WTC11 (cell line): ENCODE measurements at regions not wholly inside any gene's neighbourhood (a gene's known extent, or its start where the extent isn't known, plus 50 kb on each side); places are given as distances from the start of the nearest gene placed in this dataset.
"Not testable (repeated sequence)": the region's sequence is repeated elsewhere in the genome, so short reads cannot be mapped to it uniquely, and the experiment has no call there.

ENCODE experiments used
- ATAC-seq: fragments of 200-7000 bp; cut with Tn5 transposase; 2 replicates; pipeline ENCODE4 v1.10.0; 2021; ENCODE audit warnings: mild to moderate bottlenecking, moderate library complexity
- CTCF ChIA-PET: fragments of 300-600 bp; sonication (Branson Sonifier 250); formaldehyde crosslinking; loops from one replicate; lab custom pipeline; 2021; ENCODE audit warnings: antibody characterized with exemption; lab: Charles Lee
- POLR2A ChIA-PET: fragments of 350-600 bp; sonication (Branson Sonifier 250); formaldehyde crosslinking; loops from one replicate; lab custom pipeline; 2021; ENCODE audit warnings: antibody characterized with exemption; lab: Charles Lee
- DNase-seq: peaks from one replicate; pipeline ENCODE4 v3.0.0; 2021; ENCODE audit warnings: low spot score
- H3K27ac Mint-ChIP-seq: 2 replicates; pipeline ENCODE4 v1.8.0; 2021; ENCODE audit warnings: mixed read lengths
- H3K27me3 Mint-ChIP-seq: 2 replicates; pipeline ENCODE4 v1.8.0; 2021; ENCODE audit warnings: low read depth, mild to moderate bottlenecking, moderate library complexity, mixed read lengths
- H3K36me3 Mint-ChIP-seq: 2 replicates; pipeline ENCODE4 v1.8.0; 2021; ENCODE audit warnings: mixed read lengths
- H3K4me1 Mint-ChIP-seq: 2 replicates; pipeline ENCODE4 v1.8.0; 2022; ENCODE audit warnings: mixed read lengths
- H3K4me3 Mint-ChIP-seq: 2 replicates; pipeline ENCODE4 v1.8.0; 2021; ENCODE audit warnings: mild to moderate bottlenecking, moderate library complexity, mixed read lengths
- H3K9me3 Mint-ChIP-seq: 2 replicates; pipeline ENCODE4 v1.8.0; 2021; ENCODE audit warnings: mixed read lengths
- FOXP1 ChIP-seq: sonication (generic); formaldehyde crosslinking; IDR thresholded peaks from 2 replicates; pipeline ENCODE4 v1.8.0; 2022; ENCODE audit warnings: missing genetic modification reagents, mild to moderate bottlenecking, moderate library complexity, borderline replicate concordance
- GABPB1 ChIP-seq: sonication (generic); formaldehyde crosslinking; IDR thresholded peaks from 2 replicates; pipeline ENCODE4 v1.8.1; 2023; ENCODE audit warnings: mild to moderate bottlenecking, missing genetic modification reagents
- NR2C2 ChIP-seq: sonication (generic); formaldehyde crosslinking; IDR thresholded peaks from 2 replicates; pipeline ENCODE4 v1.8.0; 2022; ENCODE audit warnings: mild to moderate bottlenecking, missing genetic modification reagents
- OVOL2 ChIP-seq: fragments of 250-450 bp; sonication (Bioruptor Pico); IDR thresholded peaks from 2 replicates; pipeline ENCODE4 v1.9.0; 2021; ENCODE audit warnings: mild to moderate bottlenecking, borderline replicate concordance
- SP1 ChIP-seq: sonication (generic); formaldehyde crosslinking; conservative IDR thresholded peaks from 2 replicates; pipeline ENCODE4 v1.8.1; 2022; ENCODE audit warnings: missing genetic modification reagents
- TCF7 ChIP-seq: sonication (generic); formaldehyde crosslinking; IDR thresholded peaks from 2 replicates; pipeline ENCODE4 v1.8.0; 2022; ENCODE audit warnings: mild to moderate bottlenecking, low read depth, missing genetic modification reagents, moderate library complexity
- ZNF138 ChIP-seq: sonication (generic); formaldehyde crosslinking; conservative IDR thresholded peaks from 2 replicates; pipeline ENCODE4 v1.8.1; 2022; ENCODE audit warnings: mild to moderate bottlenecking, moderate library complexity, missing genetic modification reagents
- ZNF396 ChIP-seq: fragments of 250-450 bp; sonication (Bioruptor Pico); IDR thresholded peaks from 2 replicates; pipeline ENCODE4 v1.8.0; 2021; ENCODE audit warnings: mild to moderate bottlenecking, moderate library complexity, borderline replicate concordance
- ZNF423 ChIP-seq: fragments of 250-450 bp; sonication (Bioruptor Pico); IDR thresholded peaks from 2 replicates; pipeline ENCODE4 v2.1.2; 2022; ENCODE audit warnings: mild to moderate bottlenecking, moderate library complexity
- TF ChIP-seq, protein P1 (sequence below): sonication (generic); formaldehyde crosslinking; IDR thresholded peaks from 2 replicates; pipeline ENCODE4 v1.8.1; 2022; ENCODE audit warnings: missing genetic modification reagents, borderline replicate concordance
- TF ChIP-seq, protein P2 (sequence below): sonication (generic); formaldehyde crosslinking; IDR thresholded peaks from 2 replicates; pipeline ENCODE4 v1.8.0; 2022; ENCODE audit warnings: missing genetic modification reagents
- TF ChIP-seq, protein P3 (sequence below): sonication (generic); formaldehyde crosslinking; IDR thresholded peaks from 2 replicates; pipeline ENCODE4 v1.8.0; 2023; ENCODE audit warnings: missing genetic modification reagents, mild to moderate bottlenecking, borderline replicate concordance
- TF ChIP-seq, protein P4 (sequence below): sonication (generic); formaldehyde crosslinking; IDR thresholded peaks from 2 replicates; pipeline ENCODE4 v1.8.0; 2022; ENCODE audit warnings: mild to moderate bottlenecking, missing genetic modification reagents
- TF ChIP-seq, protein P5 (sequence below): sonication (generic); formaldehyde crosslinking; IDR thresholded peaks from 2 replicates; pipeline ENCODE4 v1.8.1; 2023; ENCODE audit warnings: mild to moderate bottlenecking, missing genetic modification reagents

DNA sequence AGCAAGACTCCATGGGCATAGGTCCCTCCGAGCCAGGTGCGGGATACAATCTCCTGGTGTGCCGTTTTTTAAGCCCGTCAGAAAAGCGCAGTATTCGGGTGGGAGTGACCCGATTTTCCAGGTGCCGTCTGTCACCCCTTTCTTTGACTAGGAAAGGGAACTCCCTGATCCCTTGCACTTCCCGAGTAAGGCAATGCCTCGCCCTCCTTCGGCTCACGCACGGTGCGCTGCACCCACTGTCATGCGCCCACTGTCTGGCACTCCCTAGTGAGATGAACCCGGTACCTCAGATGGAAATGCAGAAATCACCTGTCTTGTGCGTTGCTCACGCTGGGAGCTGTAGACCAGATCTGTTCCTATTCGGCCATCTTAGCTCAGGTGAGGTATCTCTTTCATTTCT, 344.1 kb upstream of the ZNF32 start:
- H3K27ac Mint-ChIP-seq, H3K4me1 Mint-ChIP-seq, CTCF ChIA-PET, ATAC-seq, POLR2A ChIA-PET, DNase-seq, H3K4me3 Mint-ChIP-seq: not testable (repeated sequence)
- Mint-ChIP-seq H3K36me3 (peaks cover 40% of the 10 kb centered on the region), H3K9me3 (peaks cover 71% of the 10 kb centered on the region), H3K27me3 (peaks cover 12% of the 10 kb centered on the region)

DNA sequence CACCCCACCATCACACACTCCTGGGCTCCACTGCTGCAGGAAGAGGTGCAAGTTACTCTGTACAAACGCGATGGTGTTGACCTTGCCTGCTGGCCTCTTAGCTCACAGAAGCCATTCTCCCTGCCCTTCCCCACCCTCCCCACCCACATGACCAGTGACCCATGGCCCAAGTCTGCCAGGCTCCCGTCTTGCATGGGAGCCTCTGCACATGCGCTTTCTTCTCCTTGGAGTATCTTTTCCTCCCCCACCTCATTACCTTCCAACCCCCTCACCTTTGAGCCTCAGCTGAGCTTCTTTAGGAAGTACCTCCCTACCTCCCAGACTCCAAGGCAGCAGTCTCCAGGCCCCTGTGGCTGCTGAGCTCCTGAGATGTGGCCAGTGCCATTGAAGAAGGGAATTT, 337.7 kb upstream of the ZNF32 start:
- TF ChIP-seq ZNF423 (CRISPR knock-in tag): no peak
- TF ChIP-seq SP1: no peak
- no peak for TF ChIP-seq ZNF396
- no peak for TF ChIP-seq FOXP1 (CRISPR knock-in tag)
- TF ChIP-seq, protein P1, sequence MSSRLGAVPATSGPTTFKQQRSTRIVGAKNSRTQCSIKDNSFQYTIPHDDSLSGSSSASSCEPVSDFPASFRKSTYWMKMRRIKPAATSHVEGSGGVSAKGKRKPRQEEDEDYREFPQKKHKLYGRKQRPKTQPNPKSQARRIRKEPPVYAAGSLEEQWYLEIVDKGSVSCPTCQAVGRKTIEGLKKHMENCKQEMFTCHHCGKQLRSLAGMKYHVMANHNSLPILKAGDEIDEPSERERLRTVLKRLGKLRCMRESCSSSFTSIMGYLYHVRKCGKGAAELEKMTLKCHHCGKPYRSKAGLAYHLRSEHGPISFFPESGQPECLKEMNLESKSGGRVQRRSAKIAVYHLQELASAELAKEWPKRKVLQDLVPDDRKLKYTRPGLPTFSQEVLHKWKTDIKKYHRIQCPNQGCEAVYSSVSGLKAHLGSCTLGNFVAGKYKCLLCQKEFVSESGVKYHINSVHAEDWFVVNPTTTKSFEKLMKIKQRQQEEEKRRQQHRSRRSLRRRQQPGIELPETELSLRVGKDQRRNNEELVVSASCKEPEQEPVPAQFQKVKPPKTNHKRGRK (CRISPR knock-in tag): no peak
- TF ChIP-seq, protein P2, sequence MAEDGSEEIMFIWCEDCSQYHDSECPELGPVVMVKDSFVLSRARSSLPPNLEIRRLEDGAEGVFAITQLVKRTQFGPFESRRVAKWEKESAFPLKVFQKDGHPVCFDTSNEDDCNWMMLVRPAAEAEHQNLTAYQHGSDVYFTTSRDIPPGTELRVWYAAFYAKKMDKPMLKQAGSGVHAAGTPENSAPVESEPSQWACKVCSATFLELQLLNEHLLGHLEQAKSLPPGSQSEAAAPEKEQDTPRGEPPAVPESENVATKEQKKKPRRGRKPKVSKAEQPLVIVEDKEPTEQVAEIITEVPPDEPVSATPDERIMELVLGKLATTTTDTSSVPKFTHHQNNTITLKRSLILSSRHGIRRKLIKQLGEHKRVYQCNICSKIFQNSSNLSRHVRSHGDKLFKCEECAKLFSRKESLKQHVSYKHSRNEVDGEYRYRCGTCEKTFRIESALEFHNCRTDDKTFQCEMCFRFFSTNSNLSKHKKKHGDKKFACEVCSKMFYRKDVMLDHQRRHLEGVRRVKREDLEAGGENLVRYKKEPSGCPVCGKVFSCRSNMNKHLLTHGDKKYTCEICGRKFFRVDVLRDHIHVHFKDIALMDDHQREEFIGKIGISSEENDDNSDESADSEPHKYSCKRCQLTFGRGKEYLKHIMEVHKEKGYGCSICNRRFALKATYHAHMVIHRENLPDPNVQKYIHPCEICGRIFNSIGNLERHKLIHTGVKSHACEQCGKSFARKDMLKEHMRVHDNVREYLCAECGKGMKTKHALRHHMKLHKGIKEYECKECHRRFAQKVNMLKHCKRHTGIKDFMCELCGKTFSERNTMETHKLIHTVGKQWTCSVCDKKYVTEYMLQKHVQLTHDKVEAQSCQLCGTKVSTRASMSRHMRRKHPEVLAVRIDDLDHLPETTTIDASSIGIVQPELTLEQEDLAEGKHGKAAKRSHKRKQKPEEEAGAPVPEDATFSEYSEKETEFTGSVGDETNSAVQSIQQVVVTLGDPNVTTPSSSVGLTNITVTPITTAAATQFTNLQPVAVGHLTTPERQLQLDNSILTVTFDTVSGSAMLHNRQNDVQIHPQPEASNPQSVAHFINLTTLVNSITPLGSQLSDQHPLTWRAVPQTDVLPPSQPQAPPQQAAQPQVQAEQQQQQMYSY: no peak
- TF ChIP-seq GABPB1 (CRISPR knock-in tag): no peak
- no peak for TF ChIP-seq OVOL2 (CRISPR knock-in tag)
- TF ChIP-seq NR2C2 (CRISPR knock-in tag): no peak
- TF ChIP-seq, protein P3, sequence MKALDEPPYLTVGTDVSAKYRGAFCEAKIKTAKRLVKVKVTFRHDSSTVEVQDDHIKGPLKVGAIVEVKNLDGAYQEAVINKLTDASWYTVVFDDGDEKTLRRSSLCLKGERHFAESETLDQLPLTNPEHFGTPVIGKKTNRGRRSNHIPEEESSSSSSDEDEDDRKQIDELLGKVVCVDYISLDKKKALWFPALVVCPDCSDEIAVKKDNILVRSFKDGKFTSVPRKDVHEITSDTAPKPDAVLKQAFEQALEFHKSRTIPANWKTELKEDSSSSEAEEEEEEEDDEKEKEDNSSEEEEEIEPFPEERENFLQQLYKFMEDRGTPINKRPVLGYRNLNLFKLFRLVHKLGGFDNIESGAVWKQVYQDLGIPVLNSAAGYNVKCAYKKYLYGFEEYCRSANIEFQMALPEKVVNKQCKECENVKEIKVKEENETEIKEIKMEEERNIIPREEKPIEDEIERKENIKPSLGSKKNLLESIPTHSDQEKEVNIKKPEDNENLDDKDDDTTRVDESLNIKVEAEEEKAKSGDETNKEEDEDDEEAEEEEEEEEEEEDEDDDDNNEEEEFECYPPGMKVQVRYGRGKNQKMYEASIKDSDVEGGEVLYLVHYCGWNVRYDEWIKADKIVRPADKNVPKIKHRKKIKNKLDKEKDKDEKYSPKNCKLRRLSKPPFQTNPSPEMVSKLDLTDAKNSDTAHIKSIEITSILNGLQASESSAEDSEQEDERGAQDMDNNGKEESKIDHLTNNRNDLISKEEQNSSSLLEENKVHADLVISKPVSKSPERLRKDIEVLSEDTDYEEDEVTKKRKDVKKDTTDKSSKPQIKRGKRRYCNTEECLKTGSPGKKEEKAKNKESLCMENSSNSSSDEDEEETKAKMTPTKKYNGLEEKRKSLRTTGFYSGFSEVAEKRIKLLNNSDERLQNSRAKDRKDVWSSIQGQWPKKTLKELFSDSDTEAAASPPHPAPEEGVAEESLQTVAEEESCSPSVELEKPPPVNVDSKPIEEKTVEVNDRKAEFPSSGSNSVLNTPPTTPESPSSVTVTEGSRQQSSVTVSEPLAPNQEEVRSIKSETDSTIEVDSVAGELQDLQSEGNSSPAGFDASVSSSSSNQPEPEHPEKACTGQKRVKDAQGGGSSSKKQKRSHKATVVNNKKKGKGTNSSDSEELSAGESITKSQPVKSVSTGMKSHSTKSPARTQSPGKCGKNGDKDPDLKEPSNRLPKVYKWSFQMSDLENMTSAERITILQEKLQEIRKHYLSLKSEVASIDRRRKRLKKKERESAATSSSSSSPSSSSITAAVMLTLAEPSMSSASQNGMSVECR (CRISPR knock-in tag): no peak
- no peak for TF ChIP-seq ZNF138 (CRISPR knock-in tag)
- TF ChIP-seq, protein P4, sequence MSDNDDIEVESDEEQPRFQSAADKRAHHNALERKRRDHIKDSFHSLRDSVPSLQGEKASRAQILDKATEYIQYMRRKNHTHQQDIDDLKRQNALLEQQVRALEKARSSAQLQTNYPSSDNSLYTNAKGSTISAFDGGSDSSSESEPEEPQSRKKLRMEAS (CRISPR knock-in tag): no peak
- no peak for TF ChIP-seq TCF7 (CRISPR knock-in tag)
- TF ChIP-seq, protein P5, sequence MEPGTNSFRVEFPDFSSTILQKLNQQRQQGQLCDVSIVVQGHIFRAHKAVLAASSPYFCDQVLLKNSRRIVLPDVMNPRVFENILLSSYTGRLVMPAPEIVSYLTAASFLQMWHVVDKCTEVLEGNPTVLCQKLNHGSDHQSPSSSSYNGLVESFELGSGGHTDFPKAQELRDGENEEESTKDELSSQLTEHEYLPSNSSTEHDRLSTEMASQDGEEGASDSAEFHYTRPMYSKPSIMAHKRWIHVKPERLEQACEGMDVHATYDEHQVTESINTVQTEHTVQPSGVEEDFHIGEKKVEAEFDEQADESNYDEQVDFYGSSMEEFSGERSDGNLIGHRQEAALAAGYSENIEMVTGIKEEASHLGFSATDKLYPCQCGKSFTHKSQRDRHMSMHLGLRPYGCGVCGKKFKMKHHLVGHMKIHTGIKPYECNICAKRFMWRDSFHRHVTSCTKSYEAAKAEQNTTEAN (CRISPR knock-in tag): no peak
- ChIA-PET POLR2A (no interaction called here), CTCF (no interaction called here)
- Mint-ChIP-seq H3K36me3 (peaks cover 13% of the 10 kb centered on the region), H3K27ac (no peak overlapping the region), H3K4me1 (no peaks in the 10 kb centered on the region), H3K27me3 (peaks cover 2% of the 10 kb centered on the region; the same call in 1 of the 2 replicates), H3K4me3 (no peak overlapping the region), H3K9me3 (peaks cover 37% of the 10 kb centered on the region)
- ATAC-seq (no peak), DNase-seq (no peak)
